HCT116 (cell line): ENCODE measurements at regions not wholly inside any gene's neighbourhood (a gene's known extent, or its start where the extent isn't known, plus 50 kb on each side); places are given as distances from the start of the nearest gene placed in this dataset.

Source experiments
- CTCF ChIP-seq, 3 experiments: fragments of 200-600 bp in 1 of 3; sonication (generic) in 1 of 3; IDR thresholded peaks in 2 of 3; conservative IDR thresholded peaks in 1 of 3; 2 replicates each; pipeline ENCODE4 v1.5.1; 2012 to 2017; ENCODE audit warnings: low read depth in 2 of 3, low read length in 2 of 3, antibody characterized with exemption in 1 of 3, borderline replicate concordance in 1 of 3, control low read depth in 1 of 3, mild to moderate bottlenecking in 1 of 3, mixed read lengths in 1 of 3, mixed run types in 1 of 3, moderate library complexity in 1 of 3; ENCODE audit not compliant: insufficient read depth in 1 of 3
- EZH2phosphoT487 ChIP-seq: fragments of 200-600 bp; IDR thresholded peaks from 2 replicates; pipeline ENCODE4 v1.6.1; 2018; ENCODE audit warnings: antibody characterized with exemption, borderline replicate concordance
- MAX ChIP-seq: IDR thresholded peaks from 2 replicates; pipeline ENCODE4 v1.6.1; 2012
- POLR2AphosphoS5 ChIP-seq: IDR thresholded peaks from 2 replicates; pipeline ENCODE4 v1.6.1; 2011; ENCODE audit warnings: mild to moderate bottlenecking, low read depth, low read length, moderate library complexity

DNA sequence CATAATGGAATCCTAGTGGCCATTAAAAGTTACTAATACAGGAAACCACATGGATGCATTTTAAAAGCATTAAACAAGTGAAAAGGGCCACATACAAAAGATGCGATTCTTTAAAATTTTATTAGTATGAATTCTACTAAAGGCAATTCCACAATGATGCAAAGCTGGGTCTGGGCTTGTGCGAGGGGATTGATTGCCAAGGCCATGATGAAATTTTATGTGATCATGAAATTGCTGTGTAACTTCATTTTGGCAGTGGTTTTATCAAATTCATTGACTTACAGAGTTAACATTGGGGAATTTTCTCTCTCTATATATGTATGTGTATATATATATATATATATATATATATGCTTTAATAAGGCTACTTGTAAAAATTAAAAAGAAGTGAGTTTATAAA lies 1142.5 kb upstream of the IGFBP7 start:
- no peak for TF ChIP-seq MAX
- no peak for TF ChIP-seq POLR2AphosphoS5
- no peak for TF ChIP-seq CTCF (IDR thresholded peaks at IDR 0.05 in 2 of 3, conservative IDR thresholded peaks at IDR 0.05 in 1 of 3; ENCODE audit: borderline replicate concordance in 1 of 3, insufficient read depth in 1 of 3, low read depth in 2 of 3, low read length in 2 of 3)
- TF ChIP-seq EZH2phosphoT487: no peak
